Panc1 (cell line): ENCODE measurements at regions not wholly inside any gene's neighbourhood (a gene's known extent, or its start where the extent isn't known, plus 50 kb on each side); places are given as distances from the start of the nearest gene placed in this dataset.

Experiments used
- ATAC-seq: fragments of 200-7000 bp; cut with Tn5 transposase; 2 replicates; pipeline ENCODE4 v1.9.1; 2020; ENCODE audit warnings: mild to moderate bottlenecking, moderate library complexity
- BruUV-seq: library from RNA; stranded (reverse); fragments of 400-500 nt; replicated peaks from 2 replicates; lab custom pipeline; 2021; lab: Mats Ljungman, UMichigan
- CTCF ChIA-PET: fragments of 300-600 bp; sonication (Branson Sonifier 250); formaldehyde crosslinking; loops from one replicate; lab custom pipeline; 2022; ENCODE audit warnings: antibody characterized with exemption; lab: Charles Lee
- POLR2A ChIA-PET: fragments of 300-600 bp; sonication (Branson Sonifier 250); formaldehyde crosslinking; loops from one replicate; lab custom pipeline; 2022; ENCODE audit warnings: antibody characterized with exemption; lab: Charles Lee
- DNase-seq: peaks from one replicate; pipeline ENCODE4 v3.0.0-alpha.2; 2010; ENCODE audit warnings: low read depth, low spot score
- H3K27ac ChIP-seq: 2 replicates; pipeline ENCODE4 v1.5.1; 2011; ENCODE audit warnings: mild to moderate bottlenecking, low read length, inconsistent platforms
- H3K27me3 ChIP-seq: fragments of 200-500 bp; sonication (Bioruptor generic); 2 replicates; pipeline ENCODE4 v1.6.0; 2014; ENCODE audit warnings: low read length, inconsistent platforms; ENCODE audit not compliant: control insufficient read depth, insufficient read depth
- H3K36me3 ChIP-seq: fragments of 200-500 bp; sonication (Bioruptor generic); 2 replicates; pipeline ENCODE4 v1.5.1; 2014; ENCODE audit warnings: inconsistent platforms, mild to moderate bottlenecking, low read length, moderate library complexity; ENCODE audit not compliant: control insufficient read depth, insufficient read depth
- H3K4me1 ChIP-seq: 2 replicates; pipeline ENCODE4 v1.5.1; 2011; ENCODE audit warnings: inconsistent platforms, mild to moderate bottlenecking, low read length, moderate library complexity; ENCODE audit not compliant: control insufficient read depth, insufficient read depth
- H3K4me3 ChIP-seq, 2 experiments: 2 replicates each; pipeline ENCODE4 v1.5.1; 2011 to 2012; ENCODE audit warnings: low read depth in 2 of 2, low read length in 2 of 2, mild to moderate bottlenecking in 2 of 2, inconsistent platforms in 1 of 2, moderate library complexity in 1 of 2
- H3K9me3 ChIP-seq: fragments of 200-500 bp; sonication (Bioruptor generic); 2 replicates; pipeline ENCODE4 v1.5.1; 2014; ENCODE audit warnings: low read depth, mild to moderate bottlenecking, inconsistent platforms, low read length, moderate library complexity; ENCODE audit not compliant: control insufficient read depth, insufficient read depth
- CTCF ChIP-seq: fragments of 450-650 bp; IDR thresholded peaks from 2 replicates; pipeline ENCODE4 v1.5.1; 2017; ENCODE audit warnings: mild to moderate bottlenecking
- POLR2AphosphoS5 ChIP-seq: IDR thresholded peaks from 2 replicates; pipeline ENCODE4 v1.6.1; 2012; ENCODE audit warnings: mild to moderate bottlenecking, low read depth, low read length, moderate library complexity
- REST ChIP-seq, 2 experiments: IDR thresholded peaks; 2 replicates each; pipeline ENCODE4 v1.6.1; 2011 to 2012; ENCODE audit warnings: low read depth in 2 of 2, control low read depth in 1 of 2, low read length in 1 of 2, mild to moderate bottlenecking in 1 of 2, moderate library complexity in 1 of 2; ENCODE audit not compliant: insufficient read depth in 1 of 2
- SIN3A ChIP-seq: IDR thresholded peaks from 2 replicates; pipeline ENCODE4 v1.6.1; 2012; ENCODE audit warnings: low read depth, mild to moderate bottlenecking, low read length, moderate library complexity, borderline replicate concordance; ENCODE audit not compliant: insufficient read depth
- TCF7L2 ChIP-seq: IDR thresholded peaks from 2 replicates; pipeline ENCODE4 v1.6.1; 2011; ENCODE audit warnings: mild to moderate bottlenecking, low read depth, low read length, inconsistent platforms
- in situ Hi-C: cut with HindIII; loops from 2 replicates; pipeline ENCODE4 v1.10.0; 2016; ENCODE audit warnings: low sequenced_read_pairs, low pct_unique_long_range_greater_than_20kb
- intact Hi-C: fragments of 100-400 bp; cut with micrococcal nuclease; formaldehyde crosslinking; loops from one replicate; pipeline ENCODE4 v1.10.0; 2022; ENCODE audit not compliant: unreplicated experiment

DNA sequence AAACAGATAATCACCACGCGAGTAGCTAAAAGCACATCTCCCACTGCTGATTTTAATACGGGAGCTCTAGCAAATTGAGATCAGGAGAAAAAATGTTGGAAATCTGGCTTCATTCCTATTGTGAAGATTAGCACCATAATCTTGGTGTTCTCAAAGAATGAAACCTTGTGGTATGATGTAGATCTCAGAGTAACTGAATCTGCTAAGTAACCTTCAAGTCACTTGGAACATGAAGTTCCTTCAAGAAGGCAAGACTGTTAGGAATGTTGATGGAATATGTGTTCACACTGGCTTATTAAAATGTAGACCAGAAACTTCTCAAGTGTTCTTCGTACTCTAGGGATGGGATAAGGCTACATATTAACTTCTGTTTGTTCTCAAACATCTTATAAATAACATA is 117.4 kb upstream of the CHRM3 start:
- Histone ChIP-seq H3K4me3 (peak overlapping the region in 1 of 2 experiments; percentile 17; a peak in 1 of 4 replicates), H3K9me3 (no peaks in the 10 kb centered on the region), H3K36me3 (no peaks in the 10 kb centered on the region), H3K27ac (no peak overlapping the region), H3K27me3 (no peaks in the 10 kb centered on the region), H3K4me1 (no peaks in the 10 kb centered on the region)
- POLR2A ChIA-PET = no interaction called here
- ATAC-seq (no peak), DNase-seq (no peak)
- no TSS peak for BruUV-seq
- intact Hi-C loops (no loop called here), in situ Hi-C loops (no loop called here)
- TF ChIP-seq TCF7L2 = no peak
- no peak for TF ChIP-seq POLR2AphosphoS5
- no peak for TF ChIP-seq CTCF
- no peak for TF ChIP-seq SIN3A
- TF ChIP-seq REST (IDR thresholded peaks at IDR 0.05; ENCODE audit: insufficient read depth in 1 of 2, low read depth in 2 of 2, low read length in 1 of 2) = no peak
- CTCF ChIA-PET = no interaction called here

DNA sequence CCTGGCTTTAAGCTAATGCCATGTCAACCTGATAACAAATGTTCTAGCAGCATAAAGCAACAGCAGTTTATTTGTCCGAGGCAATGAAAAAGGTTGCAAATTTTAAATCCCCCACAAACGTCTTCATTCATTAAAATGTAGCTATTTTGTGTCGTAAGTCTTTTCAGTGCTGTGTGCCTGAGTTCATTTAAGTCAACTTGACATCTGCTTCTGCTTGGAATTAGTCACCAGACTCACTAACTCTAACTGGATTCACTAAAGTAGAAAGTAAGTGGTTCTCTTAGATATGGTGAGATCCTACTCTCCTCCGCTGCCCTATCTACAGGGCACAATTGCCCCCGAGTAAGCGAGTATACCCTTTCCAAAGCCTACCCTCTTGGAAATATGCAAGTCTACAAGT is 118.4 kb upstream of the CHRM3 start:
- ChIA-PET POLR2A (no interaction called here), CTCF (no interaction called here)
- TF ChIP-seq CTCF (no peak), SIN3A (no peak), TCF7L2 (no peak), POLR2AphosphoS5 (no peak), REST (IDR thresholded peaks at IDR 0.05; ENCODE audit: insufficient read depth in 1 of 2, low read depth in 2 of 2, low read length in 1 of 2) (no peak)
- DNase-seq (no peak), ATAC-seq (no peak)
- H3K9me3 ChIP-seq = no peaks in the 10 kb centered on the region
- no peak overlapping the region for H3K4me3 ChIP-seq
- in situ Hi-C loops (no loop called here), intact Hi-C loops (no loop called here)
- H3K27ac ChIP-seq = no peak overlapping the region
- no peaks in the 10 kb centered on the region for H3K4me1 ChIP-seq
- H3K27me3 ChIP-seq = no peaks in the 10 kb centered on the region
- H3K36me3 ChIP-seq = no peaks in the 10 kb centered on the region
- no TSS peak for BruUV-seq
